Spleen (tissue), 11 donors: ENCODE measurements at regions not wholly inside any gene's neighbourhood (a gene's known extent, or its start where the extent isn't known, plus 50 kb on each side); places are given as distances from the start of the nearest gene placed in this dataset.

ENCODE experiments used
- DNase-seq: peaks from one replicate; pipeline ENCODE4 v3.0.0-alpha.2; 2020
- H3K27ac ChIP-seq, 8 donors: fragments of 200-600 bp; sonication (generic) in 7 of 8; 1 replicate in 4 of 8; 2 replicates in 4 of 8; pipeline versions ENCODE4 v1.5.0 to v1.8.0; 2016 to 2021; ENCODE audit warnings: inconsistent platforms in 4 of 8, mild to moderate bottlenecking in 4 of 8, moderate library complexity in 1 of 8
- H3K27me3 ChIP-seq, 7 donors: fragments of 200-600 bp; sonication (generic) in 6 of 7; replicated peaks in 1 of 7; 1 replicate in 4 of 7; 2 replicates in 3 of 7; pipeline versions ENCODE4 v1.5.0 to v1.8.0; 2016 to 2021; ENCODE audit warnings: inconsistent platforms in 3 of 7, mild to moderate bottlenecking in 1 of 7
- H3K36me3 ChIP-seq, 6 donors: fragments of 200-600 bp; sonication (generic) in 5 of 6; 1 replicate in 4 of 6; 2 replicates in 2 of 6; pipeline versions ENCODE4 v1.5.0 to v1.8.0; 2016 to 2021; ENCODE audit warnings: inconsistent platforms in 2 of 6
- H3K4me1 ChIP-seq, 6 donors: fragments of 200-600 bp; sonication (generic) in 5 of 6; 1 replicate in 3 of 6; 2 replicates in 3 of 6; pipeline versions ENCODE4 v1.5.0 to v1.8.0; 2016 to 2021; ENCODE audit warnings: inconsistent platforms in 3 of 6
- H3K4me3 ChIP-seq, 8 donors: fragments of 200-600 bp; sonication (generic) in 7 of 8; 1 replicate in 4 of 8; 2 replicates in 4 of 8; pipeline versions ENCODE4 v1.5.0 to v1.8.0; 2016 to 2021; ENCODE audit warnings: inconsistent platforms in 4 of 8, mild to moderate bottlenecking in 4 of 8, moderate library complexity in 2 of 8
- H3K9me3 ChIP-seq, 8 donors: fragments of 200-600 bp; sonication (generic) in 7 of 8; 1 replicate in 4 of 8; 2 replicates in 4 of 8; pipeline versions ENCODE4 v1.5.0 to v1.8.0; 2016 to 2021; ENCODE audit warnings: inconsistent platforms in 4 of 8
- POLR2A ChIP-seq, 3 donors: fragments of 450-650 bp; IDR thresholded peaks; one replicate each; pipeline ENCODE4 v1.5.1; 2017; ENCODE audit warnings: antibody characterized with exemption in 3 of 3, mild to moderate bottlenecking in 1 of 3
- POLR2AphosphoS5 ChIP-seq, 3 donors: sonication (generic); formaldehyde crosslinking; IDR thresholded peaks; one replicate each; pipeline ENCODE4 v1.5.1; 2017; ENCODE audit warnings: antibody characterized with exemption in 3 of 3
- WGBS, 5 donors: extraction: QIAGEN DNeasy Blood & Tissue Kit in 3 of 5; methylation state at CpG; one replicate each; pipeline versions ENCODE4 v1.1.5 to v1.1.7; 2013 to 2018; 5-methylcytosine and 5-hydroxymethylcytosine counted together
- intact Hi-C: fragments of 100-400 bp; cut with DNase I; formaldehyde crosslinking; loops from one replicate; pipeline ENCODE4 v1.15.0; 2023; ENCODE audit warnings: low total_unique reads
- TF ChIP-seq, protein P1 (sequence below), 11 experiments: fragments of 200-600 bp in 7 of 11; fragments of 450-650 bp in 4 of 11; sonication (generic) in 4 of 11; IDR thresholded peaks in 8 of 11; conservative IDR thresholded peaks in 3 of 11; 1 replicate in 7 of 11; 2 replicates in 4 of 11; pipeline versions ENCODE4 v1.4.0 to v1.8.0; 2016 to 2021; ENCODE audit warnings: antibody characterized with exemption in 11 of 11, inconsistent platforms in 4 of 11, mild to moderate bottlenecking in 1 of 11
- donor health status: healthy with polysubstance abuse.
- donor health status: DM: no; HTN: no; CAD: no; lungs with moderate emphysema.
- donor health status: DM: no; HTN: no; CAD: no.
- donor health status: Bipolar disorder and iron deficiency.
- donor health status: healthy.
- donor health status: DM: no; HTN: no; CAD: no.
- donor health status: DM: yes; HTN: yes; CAD: no.

DNA sequence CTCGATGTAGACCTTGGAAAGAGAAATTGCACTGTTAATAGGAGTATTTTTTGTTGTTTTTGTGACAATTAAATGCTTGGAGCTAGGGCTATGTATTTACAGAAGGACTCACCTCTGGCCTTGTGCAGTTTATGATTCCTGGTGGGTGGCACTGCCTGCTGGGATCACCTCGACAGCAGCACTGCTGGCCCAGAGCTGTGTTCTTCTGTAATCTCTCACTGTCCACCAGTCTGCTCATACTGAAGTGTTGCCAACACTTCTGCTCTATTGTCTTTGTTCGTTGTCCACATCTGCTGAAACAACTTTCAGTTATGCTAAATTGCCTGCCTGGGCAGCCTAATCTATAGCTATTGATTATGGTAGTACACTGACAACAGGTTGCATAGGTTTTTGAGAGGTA lies 194.4 kb upstream of the ANK2 start:
- WGBS, 5 donors, result 61 to 77% (median 76%) methylated on average over 3 of the region's 3 CpGs
- H3K4me3 ChIP-seq, result no peak overlapping the region
- H3K36me3 ChIP-seq, result no peaks in the 10 kb centered on the region
- no peak for DNase-seq
- no peak for TF ChIP-seq POLR2AphosphoS5 (IDR thresholded peaks at IDR 0.05)
- H3K27ac ChIP-seq, result no peak overlapping the region
- H3K4me1 ChIP-seq, result no peaks in the 10 kb centered on the region
- H3K9me3 ChIP-seq, result no peaks in the 10 kb centered on the region
- intact Hi-C loops, result no loop called here
- peaks cover 0 to 3% (median 0%) of the 10 kb centered on the region in 7 donors for H3K27me3 ChIP-seq

DNA sequence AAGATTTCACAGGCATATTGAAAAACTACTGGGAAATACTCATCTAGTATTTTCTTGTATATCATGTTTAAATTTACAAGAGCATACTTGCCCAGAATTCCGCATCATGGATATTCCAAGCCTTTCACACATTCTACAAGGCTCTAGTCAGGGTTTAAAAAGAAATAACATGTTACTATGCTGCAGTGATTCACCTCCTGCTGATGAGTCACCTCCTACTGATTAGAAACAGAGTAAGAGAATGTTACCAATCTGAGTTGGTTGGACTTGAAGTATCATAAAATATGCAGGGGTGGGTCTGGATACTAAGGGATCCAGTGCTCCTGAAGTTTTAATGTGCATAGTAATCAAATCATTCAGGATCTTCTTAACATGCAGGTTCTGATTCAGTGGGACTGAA lies 192.0 kb upstream of the ANK2 start:
- peaks cover 0 to 3% (median 0%) of the 10 kb centered on the region in 7 donors for H3K27me3 ChIP-seq
- no peak overlapping the region for H3K4me3 ChIP-seq
- no peak for DNase-seq
- H3K27ac ChIP-seq, result no peak overlapping the region
- TF ChIP-seq POLR2AphosphoS5 (IDR thresholded peaks at IDR 0.05) (no peak), POLR2A (IDR thresholded peaks at IDR 0.05) (no peak)
- TF ChIP-seq, protein P1, sequence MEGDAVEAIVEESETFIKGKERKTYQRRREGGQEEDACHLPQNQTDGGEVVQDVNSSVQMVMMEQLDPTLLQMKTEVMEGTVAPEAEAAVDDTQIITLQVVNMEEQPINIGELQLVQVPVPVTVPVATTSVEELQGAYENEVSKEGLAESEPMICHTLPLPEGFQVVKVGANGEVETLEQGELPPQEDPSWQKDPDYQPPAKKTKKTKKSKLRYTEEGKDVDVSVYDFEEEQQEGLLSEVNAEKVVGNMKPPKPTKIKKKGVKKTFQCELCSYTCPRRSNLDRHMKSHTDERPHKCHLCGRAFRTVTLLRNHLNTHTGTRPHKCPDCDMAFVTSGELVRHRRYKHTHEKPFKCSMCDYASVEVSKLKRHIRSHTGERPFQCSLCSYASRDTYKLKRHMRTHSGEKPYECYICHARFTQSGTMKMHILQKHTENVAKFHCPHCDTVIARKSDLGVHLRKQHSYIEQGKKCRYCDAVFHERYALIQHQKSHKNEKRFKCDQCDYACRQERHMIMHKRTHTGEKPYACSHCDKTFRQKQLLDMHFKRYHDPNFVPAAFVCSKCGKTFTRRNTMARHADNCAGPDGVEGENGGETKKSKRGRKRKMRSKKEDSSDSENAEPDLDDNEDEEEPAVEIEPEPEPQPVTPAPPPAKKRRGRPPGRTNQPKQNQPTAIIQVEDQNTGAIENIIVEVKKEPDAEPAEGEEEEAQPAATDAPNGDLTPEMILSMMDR (IDR thresholded peaks at IDR 0.05 in 8 of 11, conservative IDR thresholded peaks at IDR 0.05 in 3 of 11), result no peak
- 81 to 96% (median 88%) methylated on average over 1 of the region's 1 CpG for WGBS, 5 donors
- H3K9me3 ChIP-seq, result no peaks in the 10 kb centered on the region
- H3K36me3 ChIP-seq, result no peaks in the 10 kb centered on the region
- H3K4me1 ChIP-seq, result no peaks in the 10 kb centered on the region
- intact Hi-C loops, result no loop called here

DNA sequence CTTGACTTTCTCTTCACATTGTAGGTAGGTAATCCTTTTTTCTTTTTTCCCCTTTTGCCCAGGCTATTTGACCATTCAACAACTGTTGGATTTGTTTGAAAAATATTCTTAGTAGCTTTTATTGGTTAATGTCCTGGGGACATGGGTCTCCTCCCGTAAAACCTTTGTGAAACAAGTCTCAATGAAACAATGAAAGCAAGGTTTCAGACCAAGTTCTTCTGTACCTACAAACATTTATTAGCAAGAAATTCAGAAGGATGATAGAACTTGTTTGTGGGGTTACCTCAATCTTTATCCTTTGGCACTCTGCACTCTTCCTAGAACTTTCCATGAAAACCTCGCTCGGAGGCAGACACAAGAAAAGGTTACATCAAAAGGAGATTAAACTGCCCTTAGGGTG lies 190.7 kb upstream of the ANK2 start:
- Histone ChIP-seq H3K9me3 (no peaks in the 10 kb centered on the region), H3K36me3 (no peaks in the 10 kb centered on the region), H3K4me3 (no peak overlapping the region), H3K27me3 (no peaks in the 10 kb centered on the region), H3K4me1 (no peaks in the 10 kb centered on the region), H3K27ac (no peak overlapping the region)
- WGBS, 5 donors, result 92 to 99% (median 94%) methylated on average over 3 of the region's 3 CpGs
- intact Hi-C loops, result no loop called here
- TF ChIP-seq POLR2AphosphoS5 (IDR thresholded peaks at IDR 0.05) (no peak), POLR2A (IDR thresholded peaks at IDR 0.05) (no peak)
- TF ChIP-seq, protein P1 (IDR thresholded peaks at IDR 0.05 in 8 of 11, conservative IDR thresholded peaks at IDR 0.05 in 3 of 11), result no peak
- no peak for DNase-seq

DNA sequence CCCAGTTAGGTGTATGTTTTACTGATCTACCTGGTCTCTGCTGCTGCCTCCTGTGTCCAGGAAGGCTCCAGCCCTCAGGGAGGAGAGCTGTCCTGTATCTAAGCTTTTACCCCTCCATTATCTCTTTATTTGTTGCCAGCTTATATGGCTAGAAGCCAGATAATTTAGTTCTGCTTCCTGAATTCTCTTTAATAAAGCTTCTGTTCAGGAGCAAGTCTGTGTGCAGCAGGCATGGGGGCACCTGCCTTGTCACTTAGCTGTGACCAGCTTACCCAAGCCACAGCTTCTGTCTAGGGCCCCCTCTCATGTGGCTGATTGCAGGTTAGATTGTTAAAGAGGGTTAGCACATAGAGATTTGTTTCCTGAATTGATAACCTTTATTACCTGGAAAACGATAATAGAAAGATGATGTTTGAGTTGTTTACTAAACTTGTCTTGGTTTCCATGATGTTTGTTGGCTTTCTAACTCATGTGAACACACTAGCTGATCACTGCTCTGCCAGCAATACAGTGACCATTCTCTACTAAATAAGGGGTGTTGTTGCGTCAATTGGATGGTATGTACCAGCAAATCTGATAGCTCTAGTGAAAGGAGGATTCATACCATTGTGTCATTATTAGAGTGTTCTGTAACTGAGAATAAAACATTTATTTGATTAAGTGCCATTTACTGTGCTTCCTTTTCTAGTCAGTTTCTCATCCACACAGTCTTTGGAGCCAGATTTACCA lies 189.8 kb upstream of the ANK2 start:
- no peak for DNase-seq
- WGBS, 5 donors, result 74 to 93% (median 89%) methylated on average over 2 of the region's 2 CpGs
- TF ChIP-seq, protein P1 (IDR thresholded peaks at IDR 0.05 in 8 of 11, conservative IDR thresholded peaks at IDR 0.05 in 3 of 11), result no peak
- no peak for TF ChIP-seq POLR2AphosphoS5 (IDR thresholded peaks at IDR 0.05)
- no peak for TF ChIP-seq POLR2A (IDR thresholded peaks at IDR 0.05)
- Histone ChIP-seq H3K36me3 (no peaks in the 10 kb centered on the region), H3K4me3 (no peak overlapping the region), H3K27me3 (no peaks in the 10 kb centered on the region), H3K9me3 (no peaks in the 10 kb centered on the region), H3K4me1 (no peaks in the 10 kb centered on the region), H3K27ac (no peak overlapping the region)
- intact Hi-C loops, result no loop called here
